Natural killer cell (primary cell): ENCODE measurements at regions not wholly inside any gene's neighbourhood (a gene's known extent, or its start where the extent isn't known, plus 50 kb on each side); places are given as distances from the start of the nearest gene placed in this dataset.

ENCODE experiments used
- ATAC-seq, 3 donors: fragments of 150-1000 bp in 2 of 3; fragments of 200-7000 bp in 1 of 3; cut with Tn5 transposase; 1 replicate in 1 of 3; 2 replicates in 2 of 3; pipeline ENCODE4 v1.10.0; 2021; ENCODE audit warnings: mild to moderate bottlenecking in 2 of 3, moderate library complexity in 2 of 3
- DNase-seq, 2 donors: peaks; one replicate each; pipeline versions ENCODE4 v3.0.0 to v3.0.0-alpha.2; 2013 to 2021; ENCODE audit warnings: mixed read lengths in 1 of 2
- H3K27ac ChIP-seq: one replicate; pipeline ENCODE4 v1.5.1; 2013; ENCODE audit warnings: mild to moderate bottlenecking, low read length
- H3K27me3 ChIP-seq: one replicate; pipeline ENCODE4 v1.6.1; 2013; ENCODE audit warnings: low read length; ENCODE audit not compliant: control insufficient read depth, insufficient read depth
- H3K36me3 ChIP-seq: one replicate; pipeline ENCODE4 v1.6.1; 2013; ENCODE audit warnings: low read length; ENCODE audit not compliant: control insufficient read depth, insufficient read depth
- H3K4me1 ChIP-seq: one replicate; pipeline ENCODE4 v1.6.1; 2013; ENCODE audit warnings: low read length; ENCODE audit not compliant: control insufficient read depth, insufficient read depth
- H3K4me3 ChIP-seq: one replicate; pipeline ENCODE4 v1.5.1; 2013; ENCODE audit warnings: low read length
- H3K9me3 ChIP-seq: one replicate; pipeline ENCODE4 v1.6.1; 2013; ENCODE audit warnings: low read length; ENCODE audit not compliant: control insufficient read depth, insufficient read depth
- H3K27ac Mint-ChIP-seq, 2 donors: one replicate each; pipeline ENCODE4 v1.8.0; 2022; ENCODE audit warnings: mild to moderate bottlenecking in 2 of 2, mixed read lengths in 2 of 2, moderate library complexity in 1 of 2
- H3K27me3 Mint-ChIP-seq, 2 donors: one replicate each; pipeline ENCODE4 v1.8.0; 2022; ENCODE audit warnings: low read depth in 2 of 2, mixed read lengths in 2 of 2
- H3K36me3 Mint-ChIP-seq: one replicate; pipeline ENCODE4 v1.8.0; 2022; ENCODE audit warnings: mixed read lengths
- H3K4me1 Mint-ChIP-seq, 2 donors: one replicate each; pipeline ENCODE4 v1.8.0; 2022; ENCODE audit warnings: mixed read lengths in 2 of 2
- H3K4me3 Mint-ChIP-seq: one replicate; pipeline ENCODE4 v1.8.0; 2022; ENCODE audit warnings: mild to moderate bottlenecking, moderate library complexity, mixed read lengths
- H3K9me3 Mint-ChIP-seq, 2 donors: one replicate each; pipeline ENCODE4 v1.8.0; 2022; ENCODE audit warnings: mixed read lengths in 2 of 2
- CTCF ChIP-seq: fragments of 200-600 bp; IDR thresholded peaks from one replicate; pipeline ENCODE4 v1.8.0; 2022; ENCODE audit warnings: antibody characterized with exemption
- whole genome bisulfite sequencing: methylation state at CpG from one replicate; pipeline ENCODE4 v1.1.7; 2013; ENCODE audit warnings: missing lambda C conversion rate; ENCODE audit not compliant: insufficient coverage; 5-methylcytosine and 5-hydroxymethylcytosine counted together
- intact Hi-C: fragments of 100-400 bp; cut with micrococcal nuclease; formaldehyde crosslinking; loops from one replicate; pipeline ENCODE4 v1.14.2; 2022

GRCh38 chr10:129140921-129141885, 325.8 kb upstream of the MGMT start:
- H3K27me3 Mint-ChIP-seq: peaks cover 8 to 52% of the 10 kb centered on the region in 2 donors
- no peak overlapping the region for H3K27ac ChIP-seq
- no peaks in the 10 kb centered on the region for H3K27me3 ChIP-seq
- H3K4me1 ChIP-seq: no peaks in the 10 kb centered on the region
- peak in 1 of 3 donors; percentile 26 for ATAC-seq
- TF ChIP-seq CTCF: no peak
- no peaks in the 10 kb centered on the region for H3K36me3 Mint-ChIP-seq
- no peaks in the 10 kb centered on the region for H3K36me3 ChIP-seq
- intact Hi-C loops: no loop called here
- no peaks in the 10 kb centered on the region for H3K9me3 Mint-ChIP-seq
- no peak overlapping the region for H3K4me3 Mint-ChIP-seq
- 21% methylated on average over 15 of the region's 18 CpGs for WGBS
- no peaks in the 10 kb centered on the region for H3K9me3 ChIP-seq
- H3K4me3 ChIP-seq: no peak overlapping the region
- DNase-seq: peak in 1 of 2 donors; percentile 13
- peaks cover 0 to 5% of the 10 kb centered on the region in 2 donors for H3K4me1 Mint-ChIP-seq
- H3K27ac Mint-ChIP-seq: no peak overlapping the region

- peaks cover 0 to 14% of the 10 kb centered on the region in 2 donors for H3K27me3 Mint-ChIP-seq
- no peaks in the 10 kb centered on the region for H3K4me1 ChIP-seq
- no peak for ATAC-seq
- H3K4me3 Mint-ChIP-seq: no peak overlapping the region
- no peaks in the 10 kb centered on the region for H3K9me3 Mint-ChIP-seq
- H3K4me3 ChIP-seq: no peak overlapping the region
- DNase-seq: no peak
- H3K27ac Mint-ChIP-seq: no peak overlapping the region
- no peak for TF ChIP-seq CTCF
- H3K36me3 ChIP-seq: no peaks in the 10 kb centered on the region
- no CpG with 5 or more reads among the region's 1 CpG for WGBS
- H3K36me3 Mint-ChIP-seq: no peaks in the 10 kb centered on the region
- no peaks in the 10 kb centered on the region for H3K9me3 ChIP-seq
- intact Hi-C loops: no loop called here
- H3K4me1 Mint-ChIP-seq: no peaks in the 10 kb centered on the region
- no peak overlapping the region for H3K27ac ChIP-seq
- H3K27me3 ChIP-seq: no peaks in the 10 kb centered on the region
These were observed 315.8 kb upstream of the MGMT start for GRCh38 chr10:129151281-129151680.

GRCh38 chr10:129156406-129156805, 310.6 kb upstream of the MGMT start:
- intact Hi-C loops: no loop called here
- 98% methylated on average over 2 of the region's 2 CpGs for WGBS
- DNase-seq (no peak), ATAC-seq (no peak)
- H3K4me1 ChIP-seq: no peaks in the 10 kb centered on the region
- H3K4me3 ChIP-seq: no peak overlapping the region
- H3K36me3 ChIP-seq: no peaks in the 10 kb centered on the region
- no peak for TF ChIP-seq CTCF
- Mint-ChIP-seq H3K27me3 (peaks cover 4 to 21% of the 10 kb centered on the region in 2 donors), H3K9me3 (no peaks in the 10 kb centered on the region), H3K27ac (no peak overlapping the region), H3K36me3 (no peaks in the 10 kb centered on the region), H3K4me1 (no peaks in the 10 kb centered on the region), H3K4me3 (no peak overlapping the region)
- no peak overlapping the region for H3K27ac ChIP-seq
- peaks cover 4% of the 10 kb centered on the region for H3K27me3 ChIP-seq
- H3K9me3 ChIP-seq: no peaks in the 10 kb centered on the region
